SU-DHL-6 (cell line): ENCODE measurements at regions not wholly inside any gene's neighbourhood (a gene's known extent, or its start where the extent isn't known, plus 50 kb on each side); places are given as distances from the start of the nearest gene placed in this dataset.

ENCODE experiments used
- H2AFZ ChIP-seq: fragments of 200-600 bp; sonication (generic); 2 replicates; pipeline ENCODE4 v1.6.1; 2014; ENCODE audit warnings: low read depth, mild to moderate bottlenecking, moderate library complexity, mixed read lengths, antibody characterized with exemption, low read length; ENCODE audit not compliant: severe bottlenecking
- H3F3A ChIP-seq: fragments of 200-600 bp; shearing (Covaris generic); 2 replicates; pipeline ENCODE4 v1.6.0; 2016; ENCODE audit warnings: antibody characterized with exemption, mild to moderate bottlenecking; ENCODE audit not compliant: insufficient read depth
- H3K27ac ChIP-seq: fragments of 200-600 bp; sonication (generic); 2 replicates; pipeline ENCODE4 v1.5.1; 2016; ENCODE audit warnings: low read depth, mild to moderate bottlenecking, low read length, moderate library complexity, mixed read lengths
- H3K27me3 ChIP-seq: fragments of 200-600 bp; sonication (generic), shearing (Covaris generic); 2 replicates; pipeline ENCODE4 v1.6.0; 2014; ENCODE audit warnings: mild to moderate bottlenecking, low read length
- H3K36me3 ChIP-seq: fragments of 200-600 bp; sonication (generic); 2 replicates; pipeline ENCODE4 v1.6.1; 2014; ENCODE audit warnings: mild to moderate bottlenecking, low read length, mixed read lengths
- H3K4me2 ChIP-seq: fragments of 300-600, 200-600 bp; shearing (Covaris generic), sonication (generic); 2 replicates; pipeline ENCODE4 v1.6.0; 2014; ENCODE audit warnings: low read length, low read depth, mild to moderate bottlenecking; ENCODE audit not compliant: poor library complexity, severe bottlenecking
- H3K4me3 ChIP-seq: fragments of 200-600 bp; sonication (generic); 2 replicates; pipeline ENCODE4 v1.5.1; 2014; ENCODE audit warnings: antibody characterized with exemption, low read length, mild to moderate bottlenecking, mixed read lengths; ENCODE audit not compliant: insufficient read depth, poor library complexity, severe bottlenecking
- H3K79me2 ChIP-seq: fragments of 200-600 bp; sonication (generic); 2 replicates; pipeline ENCODE4 v1.6.1; 2014; ENCODE audit warnings: mild to moderate bottlenecking, low read length, moderate library complexity; ENCODE audit not compliant: insufficient read depth
- H3K9ac ChIP-seq: fragments of 200-600 bp; sonication (generic); 2 replicates; pipeline ENCODE4 v1.7.0; 2014; ENCODE audit warnings: mild to moderate bottlenecking, low read length
- H3K9me2 ChIP-seq: fragments of 200-600 bp; sonication (generic); replicated peaks from 2 replicates; pipeline ENCODE4 v1.6.1; 2014; ENCODE audit warnings: low read length; ENCODE audit not compliant: insufficient read depth
- H3K9me3 ChIP-seq: fragments of 200-600 bp; sonication (generic); 2 replicates; pipeline ENCODE4 v1.6.1; 2014; ENCODE audit warnings: low read length, mixed read lengths; ENCODE audit not compliant: insufficient read depth
- H4K20me1 ChIP-seq: fragments of 200-600 bp; sonication (generic); 2 replicates; pipeline ENCODE4 v1.6.1; 2014; ENCODE audit warnings: low read depth, mild to moderate bottlenecking, antibody characterized with exemption, low read length, moderate library complexity, mixed read lengths
- CTCF ChIP-seq: fragments of 200-600 bp; sonication (generic); IDR thresholded peaks from one replicate; pipeline ENCODE4 v1.5.1; 2017; ENCODE audit warnings: antibody characterized with exemption, mild to moderate bottlenecking, low read length, moderate library complexity; ENCODE audit not compliant: insufficient read depth, poor library complexity, severe bottlenecking
- EZH2phosphoT487 ChIP-seq: fragments of 200-600 bp; sonication (generic), shearing (Covaris generic); conservative IDR thresholded peaks from 2 replicates; pipeline ENCODE4 v1.6.1; 2018; ENCODE audit warnings: mild to moderate bottlenecking, antibody characterized with exemption, low read length, moderate library complexity, mixed read lengths

GRCh38 chr19:28049875-28050274, 1163.1 kb downstream of the UQCRFS1 start:
- H3F3A ChIP-seq = no peaks in the 10 kb centered on the region
- H4K20me1 ChIP-seq = no peaks in the 10 kb centered on the region
- no peaks in the 10 kb centered on the region for H3K36me3 ChIP-seq
- H3K79me2 ChIP-seq = no peaks in the 10 kb centered on the region
- H2AFZ ChIP-seq = no peak overlapping the region
- no peak overlapping the region for H3K9ac ChIP-seq
- TF ChIP-seq EZH2phosphoT487 (no peak), CTCF (no peak)
- no peak overlapping the region for H3K27ac ChIP-seq
- H3K4me2 ChIP-seq = no peak overlapping the region
- no peaks in the 10 kb centered on the region for H3K9me3 ChIP-seq
- H3K4me3 ChIP-seq = no peak overlapping the region
- H3K9me2 ChIP-seq = no peaks in the 10 kb centered on the region
- no peaks in the 10 kb centered on the region for H3K27me3 ChIP-seq

GRCh38 chr19:28046932-28047331, 1166.0 kb downstream of the UQCRFS1 start:
- no peaks in the 10 kb centered on the region for H3F3A ChIP-seq
- H3K9me2 ChIP-seq = no peaks in the 10 kb centered on the region
- H3K27ac ChIP-seq = no peak overlapping the region
- no peak overlapping the region for H3K4me2 ChIP-seq
- no peak overlapping the region for H2AFZ ChIP-seq
- no peak overlapping the region for H3K9ac ChIP-seq
- H3K4me3 ChIP-seq = no peak overlapping the region
- H4K20me1 ChIP-seq = no peaks in the 10 kb centered on the region
- no peaks in the 10 kb centered on the region for H3K27me3 ChIP-seq
- H3K9me3 ChIP-seq = no peaks in the 10 kb centered on the region
- TF ChIP-seq CTCF (no peak), EZH2phosphoT487 (no peak)
- H3K36me3 ChIP-seq = no peaks in the 10 kb centered on the region
- no peaks in the 10 kb centered on the region for H3K79me2 ChIP-seq

- Histone ChIP-seq H3K27ac (no peak overlapping the region), H3K9ac (no peak overlapping the region), H3K79me2 (no peaks in the 10 kb centered on the region), H3K27me3 (no peaks in the 10 kb centered on the region), H3K9me3 (no peaks in the 10 kb centered on the region), H4K20me1 (no peaks in the 10 kb centered on the region), H3K4me2 (no peak overlapping the region), H3K4me3 (no peak overlapping the region), H3K36me3 (no peaks in the 10 kb centered on the region), H3K9me2 (no peaks in the 10 kb centered on the region), H2AFZ (no peak overlapping the region), H3F3A (no peaks in the 10 kb centered on the region)
- TF ChIP-seq EZH2phosphoT487 (no peak), CTCF (no peak)
These were observed 1167.3 kb downstream of the UQCRFS1 start for GRCh38 chr19:28045621-28046020.
